ENCODE measurements at regions not wholly inside any gene's neighbourhood (a gene's known extent, or its start where the extent isn't known, plus 50 kb on each side); places are given as distances from the start of the nearest gene placed in this dataset.

DNA sequence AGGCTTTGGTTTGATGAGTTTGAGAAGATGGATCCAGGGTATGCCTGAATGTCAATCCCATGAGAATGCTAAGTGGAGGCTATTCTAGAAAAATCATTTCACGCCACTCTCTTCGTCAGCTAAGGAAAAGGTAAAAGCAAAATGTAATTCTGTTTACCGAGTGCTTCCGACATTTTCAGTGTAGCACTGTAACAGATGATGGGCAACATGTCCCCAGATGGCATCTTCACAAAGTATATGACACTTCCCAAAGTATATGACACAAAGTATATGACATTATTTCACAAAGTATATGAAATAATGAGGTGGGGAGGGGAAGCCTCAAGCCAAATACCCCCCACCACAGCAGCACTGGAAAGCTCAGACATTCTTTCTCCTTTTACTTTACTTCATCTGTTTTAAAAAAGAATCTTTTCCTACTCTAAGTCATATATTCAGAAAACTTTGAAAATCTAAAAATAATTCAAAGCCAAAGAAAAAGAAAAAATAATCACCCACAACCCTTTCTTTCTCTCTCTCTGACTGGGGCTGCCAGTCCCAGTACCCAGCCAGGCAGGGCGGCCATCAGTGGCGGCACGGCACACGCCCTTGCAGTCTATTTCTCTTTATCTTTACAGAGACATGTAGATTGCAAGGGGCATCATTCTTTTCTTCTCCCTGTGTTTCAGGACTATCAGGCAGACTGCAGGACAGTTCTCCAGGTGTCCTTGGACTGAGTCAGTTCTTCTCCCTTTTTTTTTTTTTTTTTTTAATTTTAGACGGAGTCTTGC is 179.8 kb downstream of the SNX10 start:
- TF ChIP-seq, protein P1, sequence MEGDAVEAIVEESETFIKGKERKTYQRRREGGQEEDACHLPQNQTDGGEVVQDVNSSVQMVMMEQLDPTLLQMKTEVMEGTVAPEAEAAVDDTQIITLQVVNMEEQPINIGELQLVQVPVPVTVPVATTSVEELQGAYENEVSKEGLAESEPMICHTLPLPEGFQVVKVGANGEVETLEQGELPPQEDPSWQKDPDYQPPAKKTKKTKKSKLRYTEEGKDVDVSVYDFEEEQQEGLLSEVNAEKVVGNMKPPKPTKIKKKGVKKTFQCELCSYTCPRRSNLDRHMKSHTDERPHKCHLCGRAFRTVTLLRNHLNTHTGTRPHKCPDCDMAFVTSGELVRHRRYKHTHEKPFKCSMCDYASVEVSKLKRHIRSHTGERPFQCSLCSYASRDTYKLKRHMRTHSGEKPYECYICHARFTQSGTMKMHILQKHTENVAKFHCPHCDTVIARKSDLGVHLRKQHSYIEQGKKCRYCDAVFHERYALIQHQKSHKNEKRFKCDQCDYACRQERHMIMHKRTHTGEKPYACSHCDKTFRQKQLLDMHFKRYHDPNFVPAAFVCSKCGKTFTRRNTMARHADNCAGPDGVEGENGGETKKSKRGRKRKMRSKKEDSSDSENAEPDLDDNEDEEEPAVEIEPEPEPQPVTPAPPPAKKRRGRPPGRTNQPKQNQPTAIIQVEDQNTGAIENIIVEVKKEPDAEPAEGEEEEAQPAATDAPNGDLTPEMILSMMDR (IDR thresholded peaks at IDR 0.05), result no peak
- no peak for TF ChIP-seq POLR2A (IDR thresholded peaks at IDR 0.05)
